Right lobe of liver (tissue), 4 donors: ENCODE measurements at regions not wholly inside any gene's neighbourhood (a gene's known extent, or its start where the extent isn't known, plus 50 kb on each side); places are given as distances from the start of the nearest gene placed in this dataset.

Source experiments
- POLR2A ChIP-seq: fragments of 450-650 bp; IDR thresholded peaks from one replicate; pipeline ENCODE4 v1.6.1; 2017; ENCODE audit warnings: antibody characterized with exemption, mild to moderate bottlenecking
- TF ChIP-seq, protein P1 (sequence below), 4 donors: fragments of 200-600 bp in 3 of 4; fragments of 450-650 bp in 1 of 4; IDR thresholded peaks; one replicate each; pipeline versions ENCODE4 v1.5.1 to v1.8.0; 2016 to 2022; ENCODE audit warnings: antibody characterized with exemption in 4 of 4, mild to moderate bottlenecking in 2 of 4
- donor health status: DM: no; HTN: no; CAD: no.
- donor health status: DM: no; HTN: no; CAD: no.
- donor health status: DM: no; HTN: yes; CAD: no.

DNA sequence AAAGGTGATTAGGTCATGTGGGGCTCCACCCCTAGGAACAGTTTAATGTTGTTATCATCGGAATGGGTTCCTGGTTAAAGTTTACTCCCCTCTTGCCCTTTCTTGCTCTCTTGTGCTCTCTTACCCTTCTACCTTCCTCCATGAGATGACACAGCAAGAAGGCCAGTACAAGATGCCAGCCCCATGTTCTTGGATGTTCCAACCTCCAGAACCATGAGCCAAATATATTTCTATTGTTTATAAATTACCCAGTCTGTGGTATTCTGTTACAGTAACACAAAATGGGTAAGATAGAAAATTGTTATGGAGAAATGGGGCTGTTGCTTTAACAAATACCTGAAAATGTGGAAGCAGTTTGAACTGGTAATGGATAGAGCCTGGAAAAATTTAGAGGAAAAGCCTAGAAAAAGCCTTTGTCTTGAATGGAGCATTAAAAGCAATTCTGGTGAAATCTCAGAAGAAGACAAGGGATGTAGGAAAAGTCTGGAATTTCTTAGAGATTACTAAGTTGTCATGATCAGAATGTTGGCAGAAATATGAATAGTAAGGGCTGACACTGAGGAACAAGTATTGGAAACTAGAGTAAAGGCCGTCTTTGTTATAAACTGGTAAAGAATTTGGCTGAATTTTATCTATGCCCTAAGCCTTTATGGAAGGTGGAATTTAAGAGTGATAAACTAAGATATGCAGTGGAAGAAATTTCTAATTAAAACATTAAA, 53.5 kb upstream of the TSC22D1 start:
- TF ChIP-seq, protein P1, sequence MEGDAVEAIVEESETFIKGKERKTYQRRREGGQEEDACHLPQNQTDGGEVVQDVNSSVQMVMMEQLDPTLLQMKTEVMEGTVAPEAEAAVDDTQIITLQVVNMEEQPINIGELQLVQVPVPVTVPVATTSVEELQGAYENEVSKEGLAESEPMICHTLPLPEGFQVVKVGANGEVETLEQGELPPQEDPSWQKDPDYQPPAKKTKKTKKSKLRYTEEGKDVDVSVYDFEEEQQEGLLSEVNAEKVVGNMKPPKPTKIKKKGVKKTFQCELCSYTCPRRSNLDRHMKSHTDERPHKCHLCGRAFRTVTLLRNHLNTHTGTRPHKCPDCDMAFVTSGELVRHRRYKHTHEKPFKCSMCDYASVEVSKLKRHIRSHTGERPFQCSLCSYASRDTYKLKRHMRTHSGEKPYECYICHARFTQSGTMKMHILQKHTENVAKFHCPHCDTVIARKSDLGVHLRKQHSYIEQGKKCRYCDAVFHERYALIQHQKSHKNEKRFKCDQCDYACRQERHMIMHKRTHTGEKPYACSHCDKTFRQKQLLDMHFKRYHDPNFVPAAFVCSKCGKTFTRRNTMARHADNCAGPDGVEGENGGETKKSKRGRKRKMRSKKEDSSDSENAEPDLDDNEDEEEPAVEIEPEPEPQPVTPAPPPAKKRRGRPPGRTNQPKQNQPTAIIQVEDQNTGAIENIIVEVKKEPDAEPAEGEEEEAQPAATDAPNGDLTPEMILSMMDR (IDR thresholded peaks at IDR 0.05) = no peak
- no peak for TF ChIP-seq POLR2A
